ENCODE measurements at regions not wholly inside any gene's neighbourhood (a gene's known extent, or its start where the extent isn't known, plus 50 kb on each side); places are given as distances from the start of the nearest gene placed in this dataset.

DNA sequence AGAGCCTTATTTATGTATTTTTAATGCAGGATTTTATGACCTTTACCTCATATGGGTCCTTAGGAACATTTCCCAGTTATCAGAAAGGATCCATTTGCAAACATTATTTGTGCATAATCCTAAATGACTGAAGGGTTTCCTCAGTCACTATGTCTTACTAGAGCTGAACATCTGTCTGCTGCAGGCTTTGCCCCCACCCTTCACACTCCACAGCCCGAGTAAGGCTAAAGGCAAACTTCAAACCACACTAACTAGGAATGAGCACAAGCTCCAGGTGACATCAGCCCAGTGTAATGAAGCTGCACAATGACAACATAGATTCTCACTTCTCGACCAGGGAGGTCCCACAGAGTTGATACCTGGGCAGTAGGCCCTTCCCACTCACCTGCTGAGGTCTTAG, 491.3 kb upstream of the MKI67 start:
- Histone ChIP-seq H3K4me3 (no peak overlapping the region), H3K36me3 (no peaks in the 10 kb centered on the region), H3K4me1 (ENCODE audit: insufficient read depth) (no peaks in the 10 kb centered on the region), H3K27ac (no peak overlapping the region), H3K9me3 (no peaks in the 10 kb centered on the region), H3K27me3 (no peaks in the 10 kb centered on the region)
- no peak for TF ChIP-seq POLR2A (IDR thresholded peaks at IDR 0.05)
- TF ChIP-seq, protein P1, sequence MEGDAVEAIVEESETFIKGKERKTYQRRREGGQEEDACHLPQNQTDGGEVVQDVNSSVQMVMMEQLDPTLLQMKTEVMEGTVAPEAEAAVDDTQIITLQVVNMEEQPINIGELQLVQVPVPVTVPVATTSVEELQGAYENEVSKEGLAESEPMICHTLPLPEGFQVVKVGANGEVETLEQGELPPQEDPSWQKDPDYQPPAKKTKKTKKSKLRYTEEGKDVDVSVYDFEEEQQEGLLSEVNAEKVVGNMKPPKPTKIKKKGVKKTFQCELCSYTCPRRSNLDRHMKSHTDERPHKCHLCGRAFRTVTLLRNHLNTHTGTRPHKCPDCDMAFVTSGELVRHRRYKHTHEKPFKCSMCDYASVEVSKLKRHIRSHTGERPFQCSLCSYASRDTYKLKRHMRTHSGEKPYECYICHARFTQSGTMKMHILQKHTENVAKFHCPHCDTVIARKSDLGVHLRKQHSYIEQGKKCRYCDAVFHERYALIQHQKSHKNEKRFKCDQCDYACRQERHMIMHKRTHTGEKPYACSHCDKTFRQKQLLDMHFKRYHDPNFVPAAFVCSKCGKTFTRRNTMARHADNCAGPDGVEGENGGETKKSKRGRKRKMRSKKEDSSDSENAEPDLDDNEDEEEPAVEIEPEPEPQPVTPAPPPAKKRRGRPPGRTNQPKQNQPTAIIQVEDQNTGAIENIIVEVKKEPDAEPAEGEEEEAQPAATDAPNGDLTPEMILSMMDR (IDR thresholded peaks at IDR 0.05), result no peak
- no peak for TF ChIP-seq EP300 (IDR thresholded peaks at IDR 0.05)
- WGBS, 3 donors, result 63 to 85% (median 63%) methylated on average over 2 of the region's 2 CpGs
- intact Hi-C loops (cut with DNase I), result no loop called here
- DNase-seq, result no peak

DNA sequence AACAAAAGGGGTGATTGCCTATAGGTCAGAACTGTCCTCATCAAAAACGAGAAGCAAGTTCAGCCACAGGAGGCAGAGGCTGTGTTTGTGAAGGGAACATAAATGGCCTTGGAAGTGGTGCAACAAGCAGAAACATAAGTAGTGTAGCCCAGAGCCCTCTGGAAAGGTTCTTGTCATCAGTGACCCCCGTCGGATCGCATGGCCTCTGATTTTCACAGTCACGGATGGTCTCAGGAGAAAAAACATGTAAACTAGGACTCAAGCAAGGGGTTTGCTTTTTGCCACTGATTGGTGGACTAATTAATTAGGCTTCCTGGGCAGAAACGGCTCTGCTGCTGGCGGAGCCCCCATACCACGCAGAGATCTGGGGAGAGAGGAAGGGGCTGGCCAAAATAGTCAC, 496.5 kb upstream of the MKI67 start:
- Histone ChIP-seq H3K27me3 (no peaks in the 10 kb centered on the region), H3K36me3 (no peaks in the 10 kb centered on the region), H3K27ac (no peak overlapping the region), H3K9me3 (no peaks in the 10 kb centered on the region), H3K4me3 (no peak overlapping the region), H3K4me1 (ENCODE audit: insufficient read depth) (no peaks in the 10 kb centered on the region)
- intact Hi-C loops (cut with DNase I), result no loop called here
- no peak for DNase-seq
- TF ChIP-seq, protein P1 (IDR thresholded peaks at IDR 0.05), result no peak
- TF ChIP-seq POLR2A (IDR thresholded peaks at IDR 0.05) (no peak), EP300 (IDR thresholded peaks at IDR 0.05) (no peak)
- 86 to 87% (median 86%) methylated on average over 8 of the region's 8 CpGs for WGBS, 3 donors

DNA sequence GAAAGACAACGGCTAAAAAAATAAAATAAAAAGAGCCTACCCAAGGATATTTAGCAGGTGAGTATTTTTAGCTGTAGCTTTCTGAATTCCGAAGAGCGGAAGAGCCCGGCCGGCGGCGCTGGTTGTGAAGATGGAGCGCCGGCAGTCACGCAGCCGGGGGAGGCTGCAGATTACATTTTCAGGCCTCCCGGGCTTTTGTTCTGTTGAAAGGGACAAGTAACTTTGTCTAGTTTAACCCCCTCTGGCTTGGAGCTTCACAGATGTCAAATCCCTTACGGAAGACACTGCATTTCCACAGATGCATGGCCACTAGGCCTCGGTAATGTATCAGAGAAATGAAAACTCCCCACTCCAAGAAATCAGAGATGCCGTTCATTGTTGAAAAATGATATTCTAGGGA, 497.6 kb upstream of the MKI67 start:
- 79 to 87% (median 82%) methylated on average over 15 of the region's 15 CpGs for WGBS, 3 donors

DNA sequence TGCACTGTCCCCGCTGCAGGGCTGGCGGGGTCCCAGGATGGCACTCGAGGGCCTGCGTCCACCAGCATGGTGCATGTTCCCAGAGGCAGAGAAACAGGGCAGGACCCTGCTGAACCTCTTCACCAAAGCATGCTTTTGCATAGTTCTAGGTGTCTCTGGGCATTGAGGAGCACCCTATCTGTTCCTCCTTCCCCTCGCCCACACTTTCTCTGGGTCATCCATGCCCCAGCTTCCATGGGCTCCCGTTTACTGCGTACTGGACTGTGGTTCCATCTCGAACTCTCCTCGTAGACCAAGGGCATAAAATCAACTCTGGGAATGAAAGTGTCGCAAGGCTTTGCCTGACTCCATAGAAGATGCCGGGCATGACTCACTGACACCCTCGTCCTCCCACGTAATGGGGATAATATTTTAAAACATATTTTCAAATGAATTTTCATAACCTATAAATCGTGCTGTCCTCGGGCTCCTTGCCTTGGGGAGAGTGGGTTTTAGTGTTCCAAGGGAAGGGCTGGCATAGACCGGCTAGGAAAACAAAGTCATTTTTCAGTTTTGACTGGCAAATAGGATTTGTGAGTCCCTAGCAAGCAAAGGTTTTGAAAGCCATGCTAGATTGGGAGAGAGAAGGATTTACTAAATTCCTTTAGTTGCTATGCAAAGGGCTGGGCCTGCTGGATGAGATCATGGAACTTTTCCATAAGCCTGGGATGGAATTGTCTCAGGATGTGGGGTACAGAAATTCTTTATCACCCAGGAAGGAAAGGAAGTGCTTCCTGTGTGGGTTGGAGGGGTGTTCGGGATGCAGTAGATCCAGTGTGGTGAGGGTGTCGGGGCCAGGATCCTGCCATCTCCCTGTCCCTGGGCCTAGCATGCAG, 498.7 kb upstream of the MKI67 start:
- 91 to 93% (median 92%) methylated on average over 18 of the region's 18 CpGs for WGBS, 3 donors

More for the DNA sequence above, 497.6 kb upstream of the MKI67 start:
- Histone ChIP-seq H3K27ac (no peak overlapping the region), H3K4me1 (ENCODE audit: insufficient read depth) (no peaks in the 10 kb centered on the region), H3K4me3 (no peak overlapping the region), H3K9me3 (no peaks in the 10 kb centered on the region), H3K36me3 (no peaks in the 10 kb centered on the region), H3K27me3 (no peaks in the 10 kb centered on the region)
- DNase-seq, result no peak
- intact Hi-C loops (cut with DNase I), result no loop called here
- no peak for TF ChIP-seq POLR2A (IDR thresholded peaks at IDR 0.05)
- no peak for TF ChIP-seq EP300 (IDR thresholded peaks at IDR 0.05)
- TF ChIP-seq, protein P1 (IDR thresholded peaks at IDR 0.05), result no peak

More for the DNA sequence above, 498.7 kb upstream of the MKI67 start:
- no peak overlapping the region for H3K27ac ChIP-seq
- no peak overlapping the region for H3K4me3 ChIP-seq
- TF ChIP-seq, protein P1 (IDR thresholded peaks at IDR 0.05), result no peak
- TF ChIP-seq EP300 (IDR thresholded peaks at IDR 0.05) (no peak), POLR2A (IDR thresholded peaks at IDR 0.05) (no peak)
- no peaks in the 10 kb centered on the region for H3K9me3 ChIP-seq
- DNase-seq, result no peak
- H3K36me3 ChIP-seq, result no peaks in the 10 kb centered on the region
- no peaks in the 10 kb centered on the region for H3K4me1 ChIP-seq (ENCODE audit: insufficient read depth)
- no peaks in the 10 kb centered on the region for H3K27me3 ChIP-seq
- intact Hi-C loops (cut with DNase I), result no loop called here

Measured in ovary (tissue), 7 donors.